ENCODE measurements at regions not wholly inside any gene's neighbourhood (a gene's known extent, or its start where the extent isn't known, plus 50 kb on each side); places are given as distances from the start of the nearest gene placed in this dataset.

GRCh38 chr7:104963378-104963990 is 50.5 kb upstream of the KMT2E start:
- H3K4me1 Mint-ChIP-seq, result peaks cover 15% of the 10 kb centered on the region
- no peak overlapping the region for H3K4me3 Mint-ChIP-seq
- H3K27me3 Mint-ChIP-seq (ENCODE audit: low read depth, poor library complexity), result peaks cover 6% of the 10 kb centered on the region
- peaks cover 15% of the 10 kb centered on the region for H3K9me3 Mint-ChIP-seq
- no peak for TF ChIP-seq CTCF (IDR thresholded peaks at IDR 0.05)
- no peak for DNase-seq
- no peak overlapping the region for H3K27ac Mint-ChIP-seq
- H3K36me3 Mint-ChIP-seq (ENCODE audit: low read depth), result peaks cover 5% of the 10 kb centered on the region

GRCh38 chr7:104963991-104964385 is 50.0 kb upstream of the KMT2E start:
- H3K4me3 Mint-ChIP-seq, result no peak overlapping the region

More at GRCh38 chr7:104963991-104964385, 50.0 kb upstream of the KMT2E start:
- peaks cover 6% of the 10 kb centered on the region for H3K27me3 Mint-ChIP-seq (ENCODE audit: low read depth, poor library complexity)
- H3K36me3 Mint-ChIP-seq (ENCODE audit: low read depth), result peaks cover 5% of the 10 kb centered on the region
- no peak overlapping the region for H3K27ac Mint-ChIP-seq
- TF ChIP-seq CTCF (IDR thresholded peaks at IDR 0.05), result no peak
- peaks cover 15% of the 10 kb centered on the region for H3K9me3 Mint-ChIP-seq
- peaks cover 11% of the 10 kb centered on the region for H3K4me1 Mint-ChIP-seq
- DNase-seq, result no peak

Data from nephron progenitor cell (in vitro differentiated cells).